Astrocyte of the cerebellum (primary cell): ENCODE measurements at regions not wholly inside any gene's neighbourhood (a gene's known extent, or its start where the extent isn't known, plus 50 kb on each side); places are given as distances from the start of the nearest gene placed in this dataset.
A peak's percentile ranks its signal among the peaks of the same experiment; 100 is the strongest.

Experiments
- DNase-seq: peaks from one replicate; pipeline ENCODE4 v3.0.0-alpha.2; 2011; ENCODE audit warnings: low read depth
- H3K4me3 ChIP-seq: 2 replicates; pipeline ENCODE4 v1.5.1; 2011; ENCODE audit warnings: mild to moderate bottlenecking, low read depth, low read length, moderate library complexity
- CTCF ChIP-seq: IDR thresholded peaks from 2 replicates; pipeline ENCODE4 v1.5.1; 2012; ENCODE audit warnings: low read length, low read depth, moderate library complexity, mild to moderate bottlenecking; ENCODE audit errors: missing control alignments
- in situ Hi-C: cut with HindIII; loops from 2 replicates; pipeline ENCODE4 v1.10.0; 2017; ENCODE audit warnings: low sequenced_read_pairs

GRCh38 chr16:87066133-87067002 is 250.8 kb downstream of the C16orf95 start:
- TF ChIP-seq CTCF = no peak
- no peak for DNase-seq
- H3K4me3 ChIP-seq = no peak overlapping the region
- in situ Hi-C loops = no loop called here

- in situ Hi-C loops = no loop called here
- TF ChIP-seq CTCF = no peak
- H3K4me3 ChIP-seq = no peak overlapping the region
- DNase-seq = no peak
Observed at GRCh38 chr16:87067003-87067556, 250.1 kb downstream of the C16orf95 start.

GRCh38 chr16:87067836-87068761 is 249.1 kb downstream of the C16orf95 start:
- in situ Hi-C loops = no loop called here
- peak; percentile 26 for DNase-seq
- H3K4me3 ChIP-seq = no peak overlapping the region
- TF ChIP-seq CTCF = no peak

GRCh38 chr16:87068762-87069150 is 248.4 kb downstream of the C16orf95 start:
- no peak for DNase-seq
- in situ Hi-C loops = no loop called here
- no peak for TF ChIP-seq CTCF
- no peak overlapping the region for H3K4me3 ChIP-seq

GRCh38 chr16:87070657-87071056 is 246.5 kb downstream of the C16orf95 start:
- no peak for DNase-seq
- TF ChIP-seq CTCF = no peak
- in situ Hi-C loops = no loop called here
- no peak overlapping the region for H3K4me3 ChIP-seq

GRCh38 chr16:87072101-87072500 is 245.1 kb downstream of the C16orf95 start:
- TF ChIP-seq CTCF = no peak
- DNase-seq = no peak
- in situ Hi-C loops = no loop called here
- no peak overlapping the region for H3K4me3 ChIP-seq
